ENCODE measurements at regions not wholly inside any gene's neighbourhood (a gene's known extent, or its start where the extent isn't known, plus 50 kb on each side); places are given as distances from the start of the nearest gene placed in this dataset.

DNA sequence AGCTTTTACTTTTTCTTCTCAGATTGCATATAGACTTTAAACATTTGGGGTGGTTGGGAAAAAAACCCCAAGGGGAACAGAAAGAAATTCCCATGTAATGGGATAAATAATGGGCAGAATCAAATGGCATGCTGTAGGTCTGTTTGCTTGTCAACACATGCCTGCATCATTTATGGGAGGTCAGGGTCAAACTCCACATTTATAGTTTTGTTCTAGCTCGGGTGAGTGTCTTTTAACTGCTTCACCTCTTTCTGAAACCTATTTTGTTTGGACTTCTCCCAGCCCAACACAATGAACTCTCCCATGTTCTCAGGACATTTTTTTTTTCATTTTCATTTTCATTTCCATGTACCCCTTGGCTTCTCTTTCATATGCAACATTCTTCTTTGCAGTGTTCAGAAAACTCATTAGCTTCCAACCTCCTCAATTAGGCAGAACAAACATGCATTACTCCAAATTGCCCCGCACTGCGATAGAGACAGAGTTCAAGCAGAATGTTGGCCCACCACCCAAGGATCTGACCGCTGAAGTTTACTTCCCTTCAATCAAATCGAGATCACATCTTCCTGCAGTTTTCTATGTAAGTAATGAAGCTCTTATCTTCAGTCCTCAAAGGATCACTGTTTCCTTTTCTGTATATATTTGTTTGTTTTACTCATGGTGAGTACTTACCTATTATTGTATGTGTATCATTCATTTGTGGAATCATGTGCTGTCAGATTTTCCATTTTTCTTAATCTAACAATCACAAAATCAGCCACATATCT lies 354.6 kb downstream of the ZSWIM6 start:
- no peak for DNase-seq (ENCODE audit: low read depth in 2 of 2)

DNA sequence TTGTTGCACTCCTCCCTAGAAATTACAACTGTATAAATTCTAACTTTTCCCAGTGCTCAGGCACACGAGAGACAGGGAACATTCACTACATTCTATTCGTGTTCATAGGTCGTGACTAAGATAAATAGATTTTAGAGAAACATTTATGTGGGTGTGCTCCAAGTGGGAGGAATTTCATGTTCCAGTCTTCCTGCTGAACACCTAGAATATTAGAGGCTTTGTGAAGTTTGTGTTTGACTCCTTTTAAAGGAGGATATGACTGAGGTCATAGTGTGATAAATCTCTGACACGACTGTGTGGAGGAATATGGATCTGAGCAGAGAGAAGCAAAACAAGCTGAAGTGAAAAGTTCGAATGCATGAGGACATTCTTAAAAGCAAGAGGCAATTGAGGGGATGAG lies 355.3 kb downstream of the ZSWIM6 start:
- DNase-seq (ENCODE audit: low read depth in 2 of 2): no peak

DNA sequence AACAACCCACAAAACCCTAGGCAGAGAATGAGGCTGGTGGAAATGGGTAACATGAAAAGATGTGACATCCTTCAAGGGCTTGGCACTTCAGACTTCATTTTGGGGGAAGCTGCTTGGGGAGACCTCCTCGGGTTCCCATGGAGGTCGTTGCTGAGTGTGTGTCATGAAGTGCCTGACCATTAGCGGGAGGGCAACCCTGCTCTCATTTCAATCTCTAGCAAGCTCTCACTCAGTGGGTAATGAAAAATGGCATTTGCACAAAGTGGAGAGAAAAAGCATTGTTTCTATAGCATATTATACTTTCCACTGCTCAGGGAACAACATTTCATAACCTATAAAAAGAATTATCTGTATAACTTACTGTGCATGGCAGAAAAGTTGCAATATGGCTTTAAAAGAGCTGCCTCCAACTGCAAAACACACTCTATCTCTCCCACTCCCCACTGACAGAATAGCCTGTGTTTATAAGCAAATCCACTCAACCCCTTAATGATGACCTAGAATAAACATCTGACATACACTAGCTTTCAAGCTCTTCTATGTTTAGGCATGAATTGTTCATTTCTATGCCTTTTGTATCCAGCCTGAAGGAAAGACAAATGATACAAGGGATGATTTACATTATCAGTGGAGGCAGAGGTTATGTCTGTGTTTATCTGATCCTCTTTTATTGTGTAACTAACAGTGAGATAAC lies 357.2 kb downstream of the ZSWIM6 start:
- no peak for DNase-seq (ENCODE audit: low read depth in 2 of 2)

DNA sequence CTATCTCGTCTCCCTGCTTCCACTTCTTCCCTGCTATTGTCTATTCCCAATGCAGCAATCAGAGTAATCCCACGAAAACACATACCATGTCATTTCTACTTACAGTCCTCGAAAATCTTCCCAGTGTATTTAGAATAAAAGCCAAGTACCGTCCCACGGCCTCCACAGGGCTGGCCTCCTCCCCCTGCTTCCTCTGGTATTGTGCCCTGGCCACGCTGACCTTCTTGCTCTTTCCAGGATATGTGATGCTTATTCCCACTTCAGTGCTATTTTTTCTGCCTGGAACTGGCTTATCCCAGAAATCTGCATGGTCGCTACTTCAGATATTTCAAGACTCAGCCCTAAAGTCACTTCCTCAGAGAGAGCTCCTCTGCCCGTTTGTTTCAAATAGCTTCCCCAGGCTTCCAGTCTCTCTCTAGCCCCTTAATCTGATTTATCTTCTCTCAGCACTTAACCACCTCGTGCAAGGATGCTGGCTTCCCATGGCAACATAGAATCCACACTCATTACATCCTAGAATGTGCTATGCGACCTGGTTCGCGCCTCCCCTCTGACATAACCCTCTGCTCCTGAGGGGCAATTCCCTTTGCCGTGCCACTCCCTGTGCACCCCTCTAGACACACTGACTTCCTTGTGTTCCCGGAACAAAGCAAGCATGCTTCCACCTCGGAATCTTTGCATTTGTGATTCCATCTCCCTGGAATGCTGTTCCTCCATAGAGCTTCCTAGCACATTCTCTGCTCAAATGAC lies 365.9 kb downstream of the ZSWIM6 start:
- DNase-seq (ENCODE audit: low read depth in 2 of 2): no peak

DNA sequence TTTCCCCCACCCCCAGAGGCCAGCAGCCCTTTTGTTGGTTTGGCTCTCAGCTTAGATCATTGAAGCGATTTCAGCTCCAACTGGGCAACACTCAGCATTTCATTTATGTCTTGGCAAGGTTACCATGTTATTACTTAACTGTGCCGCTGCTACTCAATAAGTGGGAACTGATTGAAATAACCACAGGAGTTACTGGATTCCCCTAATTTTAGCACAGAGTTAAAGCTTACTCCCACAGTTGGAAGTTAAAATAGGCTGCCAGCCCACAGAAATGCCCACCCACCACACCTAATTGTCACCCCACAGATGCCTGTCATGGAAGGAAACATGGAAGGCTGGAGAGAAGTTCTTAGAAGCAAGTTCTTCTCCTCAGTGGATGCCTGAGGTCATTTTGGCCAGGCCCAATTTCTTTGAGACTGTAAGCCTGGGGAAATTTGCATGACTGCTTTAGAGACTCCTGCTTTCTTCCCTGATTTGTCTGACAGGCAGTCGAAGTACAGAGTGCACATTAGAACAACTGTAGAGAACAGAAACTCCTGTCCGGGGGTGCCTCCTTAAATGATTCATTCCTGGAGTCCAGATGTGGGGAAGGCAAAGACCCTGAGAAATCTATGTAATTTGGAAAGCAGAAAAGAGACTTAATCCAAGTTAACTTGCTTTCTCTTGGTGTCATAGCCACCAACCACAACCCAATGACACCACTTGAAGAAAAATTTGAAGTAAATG lies 370.0 kb downstream of the ZSWIM6 start:
- no peak for DNase-seq (ENCODE audit: low read depth in 2 of 2)

DNA sequence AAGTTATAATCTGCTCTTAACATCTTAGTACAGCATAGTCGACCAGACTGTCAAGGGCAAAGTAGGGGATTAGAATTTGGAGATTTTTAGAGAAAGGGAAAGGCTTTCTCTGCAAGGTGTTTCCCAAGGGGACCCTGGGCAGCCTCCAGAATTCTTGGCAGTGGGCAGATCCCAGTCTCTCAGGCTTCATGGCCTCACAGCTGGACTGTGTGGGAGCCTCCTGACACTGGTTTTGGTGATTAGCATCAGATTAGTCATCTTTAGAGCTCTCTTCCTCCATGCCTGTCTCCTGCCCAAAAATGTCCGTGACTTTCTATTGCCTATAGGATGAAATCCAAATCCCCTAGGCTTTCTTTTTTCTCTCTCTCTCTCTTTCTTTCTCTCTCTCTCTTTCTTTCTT lies 370.7 kb downstream of the ZSWIM6 start:
- no peak for DNase-seq (ENCODE audit: low read depth in 2 of 2)

DNA sequence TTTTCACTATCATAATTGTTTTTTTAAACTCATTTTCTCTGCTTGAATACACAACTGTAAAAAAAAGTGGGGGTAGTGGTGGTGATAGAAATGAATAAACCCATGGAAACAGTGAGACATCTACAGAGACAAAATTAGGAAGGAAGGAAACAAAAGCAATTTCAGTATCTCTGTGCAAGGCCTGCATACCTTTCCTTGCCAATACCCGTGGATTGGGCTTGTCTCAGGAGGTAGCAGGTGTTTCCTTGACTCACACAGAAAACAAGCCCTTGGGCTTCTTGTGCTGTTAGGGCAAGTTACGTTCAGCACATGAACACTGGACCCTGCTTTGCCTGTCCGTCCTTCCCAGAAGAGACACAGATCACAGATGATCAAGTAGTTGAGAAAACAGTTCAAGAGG lies 372.2 kb downstream of the ZSWIM6 start:
- no peak for DNase-seq (ENCODE audit: low read depth in 2 of 2)

DNA sequence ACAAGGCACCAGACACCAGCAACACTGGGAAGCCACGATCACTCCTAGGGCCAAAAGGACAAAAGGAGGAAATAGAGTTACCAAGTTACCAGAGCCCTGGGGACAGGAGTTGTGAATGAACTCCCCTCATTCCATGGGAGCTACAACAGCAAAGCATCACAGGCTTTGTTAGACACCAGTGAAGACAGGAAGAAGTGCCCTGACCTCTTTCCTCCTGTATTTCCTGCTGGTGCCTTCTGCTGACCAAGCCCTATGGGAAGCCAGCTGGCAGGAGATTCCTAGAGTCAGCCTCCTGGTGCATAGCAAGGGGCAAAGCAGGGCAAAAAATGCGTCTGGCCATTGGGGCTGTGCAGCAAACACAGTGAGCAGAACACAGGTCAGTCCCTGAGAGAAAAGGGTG lies 374.7 kb downstream of the ZSWIM6 start:
- no peak for DNase-seq (ENCODE audit: low read depth in 2 of 2)

DNA sequence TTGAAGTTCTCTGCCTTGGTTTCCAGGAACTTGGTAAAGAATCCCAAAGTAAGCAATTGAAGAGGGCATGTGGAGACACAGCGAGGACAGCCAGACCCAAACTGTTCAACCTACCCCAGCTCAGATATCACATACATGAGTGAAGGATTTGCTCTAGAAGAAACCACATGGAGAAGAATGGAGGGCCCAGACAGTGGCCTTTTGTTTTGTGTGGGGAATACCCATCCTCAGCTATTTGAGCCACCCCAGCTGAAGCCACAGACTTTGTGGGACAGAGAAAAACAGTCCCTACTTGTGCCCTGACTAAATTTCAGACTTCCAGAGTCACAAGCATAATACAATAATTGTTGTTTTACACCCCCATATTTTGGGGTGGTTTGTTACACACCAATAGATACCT lies 387.1 kb downstream of the ZSWIM6 start:
- DNase-seq (ENCODE audit: low read depth in 2 of 2): no peak

DNA sequence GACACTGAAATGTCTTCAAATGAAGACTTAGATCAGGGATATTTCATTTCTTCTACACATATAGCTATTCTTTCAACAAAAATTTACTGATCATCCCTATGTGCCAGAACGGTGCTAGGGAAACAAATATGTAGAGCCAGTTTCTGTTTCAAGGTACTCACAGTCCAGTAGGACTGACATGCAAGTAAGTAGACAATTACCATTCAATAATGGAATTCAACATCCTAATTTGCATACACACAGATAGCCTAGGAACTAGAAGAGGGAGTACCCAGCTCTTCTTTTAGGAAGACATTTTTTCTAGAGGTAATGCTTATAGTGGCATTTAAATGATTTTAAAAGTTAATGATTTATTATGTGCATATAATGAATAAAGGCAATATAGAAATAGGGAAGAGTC lies 388.8 kb downstream of the ZSWIM6 start:
- no peak for DNase-seq (ENCODE audit: low read depth in 2 of 2)

DNA sequence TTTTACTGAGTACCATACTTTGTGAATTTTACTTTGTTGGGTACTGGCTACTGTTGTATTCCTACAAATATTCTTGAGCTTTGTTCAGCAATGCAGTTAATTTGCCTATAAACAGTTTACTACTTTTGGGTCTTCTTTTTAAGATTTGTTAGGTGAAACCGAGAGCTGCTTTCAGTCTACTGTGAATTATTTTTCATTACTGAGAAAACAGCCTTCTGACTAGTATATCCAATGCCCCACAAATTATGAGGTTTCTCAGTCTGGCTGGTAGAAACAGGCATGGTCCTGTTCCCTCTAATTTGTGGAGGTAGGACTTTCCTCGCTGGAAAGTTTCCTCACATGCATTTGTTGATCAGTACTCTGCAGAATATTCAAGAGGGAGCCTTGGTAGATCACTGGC lies 392.0 kb downstream of the ZSWIM6 start:
- DNase-seq (ENCODE audit: low read depth in 2 of 2): no peak

DNA sequence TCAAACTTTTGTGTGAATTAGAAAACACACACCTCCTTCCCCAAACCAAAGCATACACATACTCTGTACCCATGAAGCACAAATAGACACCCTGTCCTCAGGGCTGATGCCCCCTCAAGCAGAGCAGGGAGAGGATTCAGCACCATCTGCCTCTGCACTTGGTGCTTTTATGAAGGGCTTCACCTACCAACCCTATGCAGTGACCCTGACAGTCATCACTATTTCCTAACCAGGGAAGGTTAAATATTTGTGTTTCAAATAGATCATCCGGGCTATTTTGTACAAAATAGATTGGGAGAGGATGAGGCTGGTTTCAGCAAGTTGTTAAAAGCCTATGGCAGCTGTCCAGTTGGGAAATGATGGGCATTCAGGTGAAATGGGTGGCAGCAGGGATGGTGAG lies 396.2 kb downstream of the ZSWIM6 start:
- DNase-seq (ENCODE audit: low read depth in 2 of 2): no peak

DNA sequence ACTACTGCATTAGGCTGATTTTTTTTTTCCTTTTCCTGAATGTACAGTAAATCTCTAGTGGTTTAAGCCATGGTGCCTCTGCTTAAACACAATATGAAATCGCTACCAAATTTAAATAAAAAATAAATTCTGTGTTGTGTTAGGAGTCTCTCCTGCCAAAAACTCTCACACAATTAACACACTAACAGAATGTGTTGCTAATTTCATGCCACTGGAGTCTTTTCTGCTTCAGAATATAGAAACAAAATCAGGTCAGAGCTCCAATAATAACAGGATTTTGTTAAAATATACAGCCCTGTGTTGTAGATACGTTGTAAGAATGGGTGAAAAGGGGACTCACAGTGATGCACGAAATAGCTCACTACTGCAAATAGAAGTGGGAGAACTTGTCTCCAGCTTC lies 398.8 kb downstream of the ZSWIM6 start:
- no peak for DNase-seq (ENCODE audit: low read depth in 2 of 2)

DNA sequence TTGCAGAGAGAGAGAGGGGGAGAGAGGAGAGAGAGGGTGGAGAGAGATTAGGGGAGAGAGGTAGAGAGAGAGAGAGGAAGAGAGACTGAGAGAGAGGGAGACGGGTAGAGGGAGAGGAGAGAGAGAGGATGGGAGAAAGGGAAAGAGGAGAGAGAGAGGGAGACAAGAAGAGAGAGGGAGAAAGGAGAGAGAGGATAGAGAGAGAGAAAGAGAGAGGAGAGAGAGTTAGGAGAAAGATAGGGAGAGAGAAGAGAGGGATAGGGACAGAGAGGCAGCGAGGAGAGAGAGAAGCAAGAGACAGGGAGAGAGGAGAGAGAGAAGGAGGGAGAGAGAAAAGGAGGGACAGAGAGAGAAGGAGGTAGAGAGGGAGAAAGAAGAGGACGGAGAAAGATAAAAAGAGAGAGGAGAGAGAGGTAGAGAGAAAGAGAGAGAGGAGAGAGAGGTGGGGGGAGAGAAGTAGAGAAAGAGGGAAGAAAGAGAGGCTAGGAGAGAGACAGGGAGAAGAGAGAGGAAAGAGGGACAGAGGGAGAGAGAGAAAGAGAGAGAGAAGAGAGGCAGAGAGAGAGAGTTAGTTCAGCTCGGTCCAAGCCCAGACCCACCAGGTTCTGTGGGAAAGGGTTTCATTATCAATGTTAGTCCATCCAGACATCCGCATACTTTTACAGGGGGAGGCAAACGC lies 399.3 kb downstream of the ZSWIM6 start:
- no peak for DNase-seq (ENCODE audit: low read depth in 2 of 2)

DNA sequence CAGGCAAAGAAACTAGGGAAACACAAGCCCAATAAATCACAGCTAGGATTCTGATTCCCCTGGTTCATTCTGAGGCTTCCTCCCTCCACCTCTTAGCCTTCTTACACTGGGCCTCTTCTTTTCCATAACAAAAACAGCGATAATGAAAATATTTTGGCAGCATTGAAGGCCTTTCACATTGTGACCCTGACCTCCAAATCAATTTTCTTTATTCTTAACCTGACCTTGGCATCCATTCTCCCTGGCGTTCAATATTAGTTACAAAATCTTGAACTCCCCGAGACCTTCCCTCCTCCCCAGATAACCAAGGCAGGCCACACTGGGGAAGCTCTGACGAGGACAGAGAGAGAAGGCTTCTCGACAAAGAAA lies 399.9 kb downstream of the ZSWIM6 start:
- DNase-seq (ENCODE audit: low read depth in 2 of 2): no peak

DNA sequence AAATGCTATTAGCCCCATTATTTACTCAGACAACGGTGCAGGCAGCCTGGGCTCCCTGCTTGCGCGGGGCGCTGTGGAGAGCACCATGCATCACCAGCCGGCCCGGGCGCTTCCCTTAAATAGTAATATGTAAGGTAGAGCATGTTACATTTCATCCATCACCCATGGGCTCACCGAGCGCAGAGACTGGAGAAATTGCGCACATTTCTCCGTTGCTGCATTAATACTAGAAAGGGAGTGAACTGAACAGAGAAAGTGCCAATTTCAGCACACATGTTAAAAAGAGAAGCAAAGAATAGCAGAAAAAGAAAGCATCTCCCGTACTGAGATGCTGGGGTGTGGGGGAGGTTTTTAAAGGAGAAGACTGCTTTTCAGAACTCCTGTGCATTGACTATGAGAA lies 400.3 kb downstream of the ZSWIM6 start:
- DNase-seq (ENCODE audit: low read depth in 2 of 2): no peak

DNA sequence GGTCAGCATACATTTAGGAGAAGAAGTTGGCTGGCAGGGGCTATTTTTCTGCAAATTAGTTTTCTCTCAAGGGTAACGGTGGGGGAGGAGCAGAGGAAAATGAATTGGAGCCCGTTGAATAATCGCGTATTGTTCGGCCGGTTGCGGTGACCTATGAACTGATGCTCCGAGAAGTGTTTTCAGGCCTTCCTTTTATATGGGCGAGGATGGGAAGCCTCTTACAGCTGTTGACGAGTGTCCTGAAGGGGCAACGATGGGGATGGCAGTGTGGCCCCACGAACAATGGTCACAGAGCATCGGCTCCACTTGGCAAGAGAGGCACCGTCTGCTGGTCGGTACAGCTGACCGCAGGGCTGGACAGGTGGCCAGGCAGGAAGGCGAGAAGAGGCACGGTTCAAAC lies 400.7 kb downstream of the ZSWIM6 start:
- DNase-seq (ENCODE audit: low read depth in 2 of 2): no peak

DNA sequence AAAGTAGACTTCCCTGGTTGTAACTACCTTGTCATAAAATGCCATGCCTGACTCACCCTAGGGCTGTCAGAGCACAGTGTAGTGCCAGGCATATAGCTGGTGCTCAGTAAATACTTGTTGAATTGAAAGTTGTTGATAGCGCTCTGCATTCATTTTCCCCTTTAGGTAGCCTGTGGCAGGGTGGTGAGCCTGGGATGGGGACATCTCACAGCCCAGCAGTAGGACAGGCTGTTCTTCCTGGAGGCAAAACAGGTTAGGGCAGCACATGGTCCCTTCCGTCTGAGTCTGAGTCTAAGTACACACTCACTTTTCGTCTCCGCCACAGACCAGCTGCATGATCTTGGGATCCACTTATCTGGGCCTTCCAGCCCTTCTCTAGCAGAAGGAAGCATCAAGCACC lies 401.9 kb downstream of the ZSWIM6 start:
- DNase-seq (ENCODE audit: low read depth in 2 of 2): no peak

DNA sequence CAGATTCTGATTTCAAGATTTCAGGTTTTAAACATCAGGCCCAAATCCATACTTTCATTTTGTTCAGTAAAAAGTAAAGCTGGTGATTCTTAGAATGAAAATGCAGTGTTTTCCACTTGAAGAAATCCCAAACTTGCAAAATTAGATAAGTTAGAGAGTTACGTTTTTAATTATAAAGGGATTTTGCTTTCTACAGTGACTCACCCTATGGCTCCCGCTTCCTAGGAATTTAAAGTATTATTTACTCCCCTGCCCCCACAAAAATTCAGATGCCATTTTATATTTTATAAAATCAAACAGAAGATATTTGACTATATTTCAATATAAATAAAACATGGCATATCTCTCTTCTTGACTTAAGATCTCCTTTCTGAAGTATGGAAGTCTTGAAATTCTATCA lies 402.9 kb downstream of the ZSWIM6 start:
- DNase-seq (ENCODE audit: low read depth in 2 of 2): no peak

DNA sequence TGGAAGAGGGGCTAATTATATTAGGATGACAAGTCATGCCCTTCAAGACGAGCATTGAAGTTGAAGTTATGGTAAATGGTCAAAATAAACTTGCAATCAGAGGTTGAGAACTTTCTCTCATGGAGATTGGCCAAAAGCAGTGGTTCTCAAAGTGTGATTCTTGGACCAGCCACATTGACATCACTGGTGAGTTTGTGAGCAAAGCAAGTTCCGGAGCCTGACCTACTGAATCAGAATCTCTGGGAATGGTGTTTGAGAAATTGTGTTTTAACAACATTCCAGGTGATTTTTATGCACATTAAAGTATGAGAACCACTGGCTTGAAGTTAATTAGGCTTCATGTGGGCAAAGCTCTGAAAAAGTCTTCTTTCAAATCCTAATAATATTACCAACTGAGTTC lies 403.5 kb downstream of the ZSWIM6 start:
- no peak for DNase-seq (ENCODE audit: low read depth in 2 of 2)

DNA sequence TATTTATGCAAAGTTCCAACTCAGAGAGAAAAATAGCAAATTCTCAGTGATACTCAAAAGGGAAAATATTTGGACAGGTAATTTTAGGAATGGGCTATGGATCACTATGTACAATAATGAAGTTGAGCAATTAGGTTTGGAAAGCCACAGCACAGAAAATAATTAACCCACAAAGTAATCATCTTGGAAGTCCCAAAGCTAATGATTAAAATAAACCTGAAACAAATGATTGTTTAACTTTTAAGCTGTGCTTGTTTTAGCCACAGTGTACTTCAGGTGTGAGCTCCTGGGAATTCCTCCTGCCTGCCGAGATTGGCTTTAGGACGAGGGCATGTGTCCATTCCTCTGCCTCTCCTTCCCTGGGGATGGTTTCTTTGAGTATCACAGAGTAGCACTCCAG lies 403.9 kb downstream of the ZSWIM6 start:
- DNase-seq (ENCODE audit: low read depth in 2 of 2): no peak

Measured in stimulated activated CD4-positive, alpha-beta T cell treated with anti-CD3 and anti-CD28 coated beads, Interleukin-15, amount 100 ng/mL, for 48 hours (primary cell).